Lower lobe of right lung (tissue), 2 donors: ENCODE measurements at regions not wholly inside any gene's neighbourhood (a gene's known extent, or its start where the extent isn't known, plus 50 kb on each side); places are given as distances from the start of the nearest gene placed in this dataset.
"Not testable (repeated sequence)": the region's sequence is repeated elsewhere in the genome, so short reads cannot be mapped to it uniquely, and the experiment has no call there.

ENCODE experiments used
- ATAC-seq, 2 donors: fragments of 200-7000 bp; cut with Tn5 transposase; one replicate each; pipeline ENCODE4 v1.9.1; 2020 to 2022; ENCODE audit warnings: mild to moderate bottlenecking in 2 of 2, moderate library complexity in 2 of 2
- DNase-seq: peaks from one replicate; pipeline ENCODE4 v3.0.0-alpha.2; 2020
- H3K27ac ChIP-seq: fragments of 200-600 bp; one replicate; pipeline ENCODE4 v1.8.0; 2022
- H3K27me3 ChIP-seq: fragments of 200-600 bp; one replicate; pipeline ENCODE4 v1.8.0; 2022; ENCODE audit warnings: low read depth
- H3K36me3 ChIP-seq: fragments of 200-600 bp; one replicate; pipeline ENCODE4 v1.8.0; 2022; ENCODE audit warnings: mild to moderate bottlenecking
- H3K4me1 ChIP-seq: fragments of 200-600 bp; one replicate; pipeline ENCODE4 v1.8.0; 2022
- H3K4me3 ChIP-seq: fragments of 200-600 bp; one replicate; pipeline ENCODE4 v1.8.0; 2022; ENCODE audit warnings: mild to moderate bottlenecking
- H3K9me3 ChIP-seq: fragments of 200-600 bp; one replicate; pipeline ENCODE4 v1.8.0; 2022
- CTCF ChIP-seq: fragments of 200-600 bp; IDR thresholded peaks from one replicate; pipeline ENCODE4 v1.8.0; 2022; ENCODE audit warnings: antibody characterized with exemption, mild to moderate bottlenecking
- intact Hi-C: fragments of 100-400 bp; cut with DNase I; formaldehyde crosslinking; loops from one replicate; pipeline ENCODE4 v1.11.0; 2022
- donor health status: DM: no; HTN: yes; CAD: no; lungs with severe emphysema.

GRCh38 chr5:87136733-87137132 is 130.9 kb upstream of the RASA1 start:
- Histone ChIP-seq H3K9me3 (no peaks in the 10 kb centered on the region), H3K4me1 (no peaks in the 10 kb centered on the region), H3K27me3 (no peaks in the 10 kb centered on the region), H3K4me3 (no peak overlapping the region), H3K36me3 (no peaks in the 10 kb centered on the region), H3K27ac (no peak overlapping the region)
- no peak for ATAC-seq
- no peak for TF ChIP-seq CTCF
- intact Hi-C loops: no loop called here
- no peak for DNase-seq

- Histone ChIP-seq H3K9me3 (no peaks in the 10 kb centered on the region), H3K4me1 (no peaks in the 10 kb centered on the region), H3K36me3 (no peaks in the 10 kb centered on the region), H3K4me3 (no peak overlapping the region), H3K27ac (no peak overlapping the region), H3K27me3 (no peaks in the 10 kb centered on the region)
- DNase-seq (no peak), ATAC-seq (peak in 1 of 2 donors; percentile 42)
- TF ChIP-seq CTCF: no peak
- intact Hi-C loops: no loop called here
Measured at GRCh38 chr5:87137283-87137682, 130.4 kb upstream of the RASA1 start.

- no peak for DNase-seq
- Histone ChIP-seq H3K36me3 (no peaks in the 10 kb centered on the region), H3K9me3 (no peaks in the 10 kb centered on the region), H3K27me3 (no peaks in the 10 kb centered on the region), H3K27ac (no peak overlapping the region), H3K4me3 (no peak overlapping the region), H3K4me1 (no peaks in the 10 kb centered on the region)
- ATAC-seq: no peak
- TF ChIP-seq CTCF: no peak
- intact Hi-C loops: no loop called here
Measured at GRCh38 chr5:87138091-87138805, 129.4 kb upstream of the RASA1 start.

GRCh38 chr5:87139795-87140194 is 127.9 kb upstream of the RASA1 start:
- Histone ChIP-seq H3K36me3 (no peaks in the 10 kb centered on the region), H3K27ac (no peak overlapping the region), H3K4me3 (no peak overlapping the region), H3K27me3 (no peaks in the 10 kb centered on the region), H3K4me1 (no peaks in the 10 kb centered on the region), H3K9me3 (no peaks in the 10 kb centered on the region)
- TF ChIP-seq CTCF: no peak
- no peak for ATAC-seq
- DNase-seq: no peak
- intact Hi-C loops: no loop called here

- H3K27ac ChIP-seq: no peak overlapping the region
- no peak overlapping the region for H3K4me3 ChIP-seq
- TF ChIP-seq CTCF: no peak
- ATAC-seq (no peak), DNase-seq (no peak)
- no peaks in the 10 kb centered on the region for H3K36me3 ChIP-seq
- H3K4me1 ChIP-seq: no peaks in the 10 kb centered on the region
- no peaks in the 10 kb centered on the region for H3K9me3 ChIP-seq
- H3K27me3 ChIP-seq: no peaks in the 10 kb centered on the region
- intact Hi-C loops: no loop called here
Measured at GRCh38 chr5:87141544-87141943, 126.1 kb upstream of the RASA1 start.

GRCh38 chr5:87145853-87146252 is 121.8 kb upstream of the RASA1 start:
- ATAC-seq, DNase-seq, H3K9me3 ChIP-seq, H3K4me3 ChIP-seq, intact Hi-C loops, H3K27ac ChIP-seq, H3K4me1 ChIP-seq, H3K27me3 ChIP-seq, H3K36me3 ChIP-seq: not testable (repeated sequence)
